ENCODE measurements at regions not wholly inside any gene's neighbourhood (a gene's known extent, or its start where the extent isn't known, plus 50 kb on each side); places are given as distances from the start of the nearest gene placed in this dataset.

DNA sequence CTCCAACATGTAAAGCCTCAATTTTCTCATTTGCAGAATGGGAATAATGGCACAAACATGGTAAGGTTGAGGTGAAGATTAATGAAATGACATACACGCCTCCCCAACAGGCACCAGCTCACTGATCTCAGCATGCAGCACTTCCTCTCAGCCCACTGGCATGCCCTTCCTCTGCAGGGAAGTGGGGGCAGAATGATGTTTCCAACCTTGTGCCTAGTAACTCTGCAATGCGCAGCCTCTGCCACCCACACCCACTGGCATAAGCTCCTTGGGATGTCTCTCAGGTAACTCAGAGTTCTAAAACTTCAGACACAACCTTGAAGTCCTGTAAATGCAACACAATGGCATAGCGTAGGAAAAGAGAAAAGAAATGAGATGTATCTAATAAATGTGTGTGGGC, 540.7 kb downstream of the HTR7 start:
- TF ChIP-seq, protein P1, sequence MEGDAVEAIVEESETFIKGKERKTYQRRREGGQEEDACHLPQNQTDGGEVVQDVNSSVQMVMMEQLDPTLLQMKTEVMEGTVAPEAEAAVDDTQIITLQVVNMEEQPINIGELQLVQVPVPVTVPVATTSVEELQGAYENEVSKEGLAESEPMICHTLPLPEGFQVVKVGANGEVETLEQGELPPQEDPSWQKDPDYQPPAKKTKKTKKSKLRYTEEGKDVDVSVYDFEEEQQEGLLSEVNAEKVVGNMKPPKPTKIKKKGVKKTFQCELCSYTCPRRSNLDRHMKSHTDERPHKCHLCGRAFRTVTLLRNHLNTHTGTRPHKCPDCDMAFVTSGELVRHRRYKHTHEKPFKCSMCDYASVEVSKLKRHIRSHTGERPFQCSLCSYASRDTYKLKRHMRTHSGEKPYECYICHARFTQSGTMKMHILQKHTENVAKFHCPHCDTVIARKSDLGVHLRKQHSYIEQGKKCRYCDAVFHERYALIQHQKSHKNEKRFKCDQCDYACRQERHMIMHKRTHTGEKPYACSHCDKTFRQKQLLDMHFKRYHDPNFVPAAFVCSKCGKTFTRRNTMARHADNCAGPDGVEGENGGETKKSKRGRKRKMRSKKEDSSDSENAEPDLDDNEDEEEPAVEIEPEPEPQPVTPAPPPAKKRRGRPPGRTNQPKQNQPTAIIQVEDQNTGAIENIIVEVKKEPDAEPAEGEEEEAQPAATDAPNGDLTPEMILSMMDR (IDR thresholded peaks at IDR 0.05; ENCODE audit: insufficient read depth, low read depth, low read length), result no peak
- CTCF ChIA-PET, result no interaction called here
- POLR2A ChIA-PET, result no interaction called here
- Histone ChIP-seq H3K4me3 (ENCODE audit: low read depth, low read length) (no peak overlapping the region), H3K27me3 (ENCODE audit: control insufficient read depth, insufficient read depth, low read length) (no peaks in the 10 kb centered on the region), H3K36me3 (ENCODE audit: control insufficient read depth, insufficient read depth, low read length) (no peaks in the 10 kb centered on the region)
- DNase-seq (ENCODE audit: low read depth), result no peak

DNA sequence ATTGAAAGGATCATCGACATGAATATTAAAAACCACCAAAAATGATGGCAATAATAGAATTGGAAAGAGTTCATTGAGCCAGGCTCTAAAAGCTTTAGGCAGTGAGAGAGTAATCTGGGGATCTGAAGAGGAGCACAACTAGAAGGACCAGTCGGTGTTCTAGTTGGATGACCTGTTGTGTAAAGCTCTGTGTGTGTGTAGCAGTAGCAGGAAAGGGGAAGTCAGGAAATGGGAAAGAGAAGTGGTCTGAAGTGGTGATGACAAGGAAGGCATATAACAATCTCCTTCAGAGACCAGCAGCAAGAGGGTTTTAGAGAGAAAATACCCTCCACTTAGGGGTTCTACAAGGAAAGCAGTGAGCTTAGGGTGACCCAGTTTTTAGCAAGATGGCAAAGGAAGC, 539.2 kb downstream of the HTR7 start:
- H3K36me3 ChIP-seq (ENCODE audit: control insufficient read depth, insufficient read depth, low read length), result no peaks in the 10 kb centered on the region
- no peak overlapping the region for H3K4me3 ChIP-seq (ENCODE audit: low read depth, low read length)
- H3K27me3 ChIP-seq (ENCODE audit: control insufficient read depth, insufficient read depth, low read length), result no peaks in the 10 kb centered on the region
- TF ChIP-seq, protein P1 (IDR thresholded peaks at IDR 0.05; ENCODE audit: insufficient read depth, low read depth, low read length), result no peak
- ChIA-PET POLR2A (no interaction called here), CTCF (interaction anchor here (0.7 to 1.3 kb wide), 3 partner anchors 9 to 31 kb away, joined by 3 read pairs; no protein-coding TSS in a partner anchor)
- DNase-seq (ENCODE audit: low read depth), result no peak

DNA sequence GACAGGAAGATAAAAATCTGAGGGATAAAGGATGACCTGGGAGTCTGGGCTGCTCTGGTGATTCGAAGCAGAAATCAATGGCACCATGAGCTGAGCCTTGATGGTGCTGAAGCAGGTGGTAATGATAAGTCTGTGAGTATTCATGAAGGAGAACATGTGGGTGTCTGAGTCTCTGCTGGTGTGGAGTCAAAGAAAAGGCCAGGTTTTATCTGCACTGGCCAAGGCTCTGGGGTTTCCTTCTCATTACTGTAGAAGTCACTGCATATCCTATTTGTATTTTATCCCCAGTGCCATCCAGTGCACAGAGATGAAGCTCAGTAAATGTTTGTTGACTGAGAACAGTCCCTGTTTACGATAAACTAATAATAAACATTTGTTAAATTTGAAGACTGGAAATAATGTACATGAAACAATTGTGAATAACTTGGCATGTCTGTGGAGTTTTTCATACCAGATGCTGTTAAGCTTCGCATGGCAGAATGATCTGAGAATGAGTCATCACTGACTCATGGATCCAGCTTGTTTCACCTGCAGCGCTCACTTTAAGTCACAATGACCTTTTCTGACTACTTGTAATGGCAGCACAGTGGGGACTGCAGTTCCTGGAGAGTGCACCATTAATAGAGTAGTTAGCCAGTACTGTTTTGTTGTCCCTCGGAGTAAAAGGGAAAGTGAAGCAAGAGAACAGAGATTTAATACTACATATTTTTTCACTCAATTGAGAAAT, 538.5 kb downstream of the HTR7 start:
- no peak for DNase-seq (ENCODE audit: low read depth)
- CTCF ChIA-PET, result interaction anchor here (0.7 to 1.3 kb wide), 2 partner anchors 8 to 31 kb away, joined by 3 read pairs; no protein-coding TSS in a partner anchor
- Histone ChIP-seq H3K36me3 (ENCODE audit: control insufficient read depth, insufficient read depth, low read length) (no peaks in the 10 kb centered on the region), H3K27me3 (ENCODE audit: control insufficient read depth, insufficient read depth, low read length) (no peaks in the 10 kb centered on the region), H3K4me3 (ENCODE audit: low read depth, low read length) (no peak overlapping the region)
- POLR2A ChIA-PET, result no interaction called here
- TF ChIP-seq, protein P1 (IDR thresholded peaks at IDR 0.05; ENCODE audit: insufficient read depth, low read depth, low read length), result no peak

DNA sequence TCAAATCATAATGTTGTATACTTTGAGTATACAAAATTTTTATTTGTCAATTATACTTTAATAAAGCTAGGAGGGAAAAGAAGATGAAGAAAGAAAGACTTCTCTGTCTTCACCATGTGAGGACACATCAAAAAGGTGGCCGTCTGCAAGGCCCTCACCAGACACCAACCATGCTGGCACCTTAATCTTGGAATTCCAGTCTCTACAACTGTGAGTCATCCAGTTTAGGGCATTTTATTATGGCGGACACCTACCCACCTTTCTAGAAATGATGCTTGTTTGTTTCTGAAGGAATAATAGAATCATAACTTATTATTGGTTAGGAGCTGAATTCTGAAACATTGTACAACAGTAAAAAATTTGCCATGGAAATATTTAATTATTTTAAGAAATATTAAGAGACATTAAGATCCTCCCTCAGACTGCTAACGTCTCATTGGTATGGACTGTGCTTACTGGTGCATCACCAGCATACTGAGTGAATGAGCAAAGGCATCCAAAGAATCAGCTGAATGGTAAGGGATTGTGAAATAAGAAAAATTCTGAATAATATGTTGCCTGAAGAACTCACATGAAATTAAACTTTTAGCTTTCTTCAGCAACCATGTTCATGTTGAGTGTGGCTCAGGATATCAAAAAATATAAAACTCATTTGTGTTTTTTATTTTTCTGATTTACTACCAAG, 536.6 kb downstream of the HTR7 start:
- no peak for DNase-seq (ENCODE audit: low read depth)
- CTCF ChIA-PET, result no interaction called here
- no peak overlapping the region for H3K4me3 ChIP-seq (ENCODE audit: low read depth, low read length)
- no peaks in the 10 kb centered on the region for H3K27me3 ChIP-seq (ENCODE audit: control insufficient read depth, insufficient read depth, low read length)
- TF ChIP-seq, protein P1 (IDR thresholded peaks at IDR 0.05; ENCODE audit: insufficient read depth, low read depth, low read length), result no peak
- POLR2A ChIA-PET, result no interaction called here
- H3K36me3 ChIP-seq (ENCODE audit: control insufficient read depth, insufficient read depth, low read length), result no peaks in the 10 kb centered on the region

DNA sequence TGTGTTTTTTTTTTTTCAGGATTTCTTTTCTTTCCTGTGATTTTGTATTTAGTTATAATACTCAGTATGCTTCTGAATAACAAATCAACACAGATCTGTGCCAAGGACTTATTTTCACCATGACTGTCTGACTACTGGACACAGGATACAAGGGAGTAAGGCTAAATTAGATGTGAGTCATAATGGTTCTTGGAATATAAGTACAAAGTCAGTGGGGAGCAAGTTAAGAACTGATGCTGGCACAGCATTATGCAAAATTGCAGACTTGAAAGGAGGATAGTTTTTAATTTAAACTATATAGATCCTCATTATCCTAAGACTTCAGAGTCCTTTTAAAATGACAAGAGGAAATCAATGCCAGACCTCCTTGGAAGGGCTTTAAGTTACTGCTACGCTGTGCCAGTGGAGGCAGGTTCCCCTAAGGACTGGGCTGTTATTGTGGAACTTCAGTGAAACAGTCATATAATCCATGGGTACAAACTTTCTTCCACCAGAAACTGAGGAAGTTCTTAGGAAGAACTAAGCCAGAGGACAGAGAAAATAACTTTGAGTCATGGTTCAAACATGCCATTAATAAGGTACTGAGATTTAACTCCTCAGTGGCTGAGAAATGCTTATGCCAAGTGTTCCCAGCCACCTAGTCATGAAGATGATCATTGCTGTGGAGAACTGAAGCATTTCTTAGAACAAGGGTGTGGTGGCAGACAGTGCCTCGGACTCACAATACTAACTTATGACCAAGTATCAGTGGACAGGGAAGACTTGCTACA, 531.2 kb downstream of the HTR7 start:
- H3K4me3 ChIP-seq (ENCODE audit: low read depth, low read length), result no peak overlapping the region
- no peaks in the 10 kb centered on the region for H3K27me3 ChIP-seq (ENCODE audit: control insufficient read depth, insufficient read depth, low read length)
- CTCF ChIA-PET, result interaction anchor here (1.1 kb wide), 1 partner anchor 8 kb away, joined by 3 read pairs; no protein-coding TSS in a partner anchor
- no peaks in the 10 kb centered on the region for H3K36me3 ChIP-seq (ENCODE audit: control insufficient read depth, insufficient read depth, low read length)
- DNase-seq (ENCODE audit: low read depth), result no peak
- TF ChIP-seq, protein P1 (IDR thresholded peaks at IDR 0.05; ENCODE audit: insufficient read depth, low read depth, low read length), result no peak
- POLR2A ChIA-PET, result no interaction called here

Measured in BJ (cell line).